ENCODE measurements at regions not wholly inside any gene's neighbourhood (a gene's known extent, or its start where the extent isn't known, plus 50 kb on each side); places are given as distances from the start of the nearest gene placed in this dataset.

GRCh38 chr3:127423856-127424765 is 136.3 kb upstream of the PRR20G start:
- POLR2A ChIA-PET, result no interaction called here
- Histone ChIP-seq H3K9ac (replicated peaks; ENCODE audit: extremely low read depth, insufficient read depth, low read length) (no peak overlapping the region), H3K4me3 (replicated peaks in 1 of 3; ENCODE audit: insufficient read depth in 1 of 3, low read depth in 1 of 3, low read length in 3 of 3) (no peak overlapping the region), H3K9me1 (replicated peaks; ENCODE audit: control insufficient read depth, extremely low read depth, insufficient read depth, low read length) (no peaks in the 10 kb centered on the region), H4K20me1 (replicated peaks; ENCODE audit: control insufficient read depth, extremely low read depth, insufficient read depth, low read length) (no peaks in the 10 kb centered on the region), H3K79me2 (ENCODE audit: control insufficient read depth, insufficient read depth, low read length) (no peaks in the 10 kb centered on the region), H3K27ac (ENCODE audit: insufficient read depth, low read depth, low read length) (no peak overlapping the region), H3K4me1 (ENCODE audit: control insufficient read depth, extremely low read depth, insufficient read depth, low read length) (no peaks in the 10 kb centered on the region), H3K36me3 (ENCODE audit: control insufficient read depth in 2 of 2, extremely low read depth in 1 of 2, insufficient read depth in 2 of 2, low read length in 2 of 2) (no peaks in the 10 kb centered on the region), H2AFZ (ENCODE audit: low read depth, low read length) (no peak overlapping the region), H3K4me2 (ENCODE audit: insufficient read depth, low read length) (no peak overlapping the region), H3K9me3 (replicated peaks; ENCODE audit: control insufficient read depth, insufficient read depth, low read length) (no peaks in the 10 kb centered on the region), H3K27me3 (ENCODE audit: control insufficient read depth in 2 of 2, insufficient read depth in 2 of 2, low read length in 2 of 2) (peaks cover 5 to 7% of the 10 kb centered on the region in 2 experiments)
- DNase-seq (ENCODE audit: low read depth, low spot score) (no peak), FAIRE-seq (no peak)
- CTCF ChIA-PET, result interaction anchor here (0.6 to 1.4 kb wide), 2 partner anchors 9 to 37 kb away, joined by 3 read pairs; no protein-coding TSS in a partner anchor
- dilution Hi-C loops (cut with MboI; ENCODE audit: extremely low pct_ligation_motif_present, low sequenced_read_pairs) (no loop called here), intact Hi-C loops (cut with micrococcal nuclease) (no loop called here)
- no TSS peak for BruUV-seq (replicated peaks)
- TF ChIP-seq EZH2 (IDR thresholded peaks at IDR 0.05; ENCODE audit: borderline replicate concordance, low read depth, low read length, severe bottlenecking), result no peak
- no peak for TF ChIP-seq JUN (IDR thresholded peaks at IDR 0.05; ENCODE audit: borderline replicate concordance, insufficient read depth, insufficient read length, low read depth)
- no peak for TF ChIP-seq POLR2A (IDR thresholded peaks at IDR 0.05; ENCODE audit: low read depth, low read length)
- no peak for TF ChIP-seq MYC (IDR thresholded peaks at IDR 0.05; ENCODE audit: low read depth, low read length)
- TF ChIP-seq FOS (IDR thresholded peaks at IDR 0.05; ENCODE audit: borderline replicate concordance, insufficient read depth, low read length), result no peak
- no peak for TF ChIP-seq GATA2 (IDR thresholded peaks at IDR 0.05; ENCODE audit: insufficient read depth, insufficient read length, low read depth, low read length)
- TF ChIP-seq MAX (IDR thresholded peaks at IDR 0.05; ENCODE audit: insufficient read depth, insufficient read length), result no peak
- no peak for TF ChIP-seq CTCF (IDR thresholded peaks at IDR 0.05; ENCODE audit: extremely low read depth in 1 of 2, insufficient read depth in 1 of 2, low read depth in 1 of 2, low read length in 2 of 2)
- no peak for TF ChIP-seq POLR2AphosphoS5 (IDR thresholded peaks at IDR 0.05; ENCODE audit: insufficient read depth, low read depth, low read length)

Data from endothelial cell of umbilical vein (primary cell).